ENCODE measurements at regions not wholly inside any gene's neighbourhood (a gene's known extent, or its start where the extent isn't known, plus 50 kb on each side); places are given as distances from the start of the nearest gene placed in this dataset.

DNA sequence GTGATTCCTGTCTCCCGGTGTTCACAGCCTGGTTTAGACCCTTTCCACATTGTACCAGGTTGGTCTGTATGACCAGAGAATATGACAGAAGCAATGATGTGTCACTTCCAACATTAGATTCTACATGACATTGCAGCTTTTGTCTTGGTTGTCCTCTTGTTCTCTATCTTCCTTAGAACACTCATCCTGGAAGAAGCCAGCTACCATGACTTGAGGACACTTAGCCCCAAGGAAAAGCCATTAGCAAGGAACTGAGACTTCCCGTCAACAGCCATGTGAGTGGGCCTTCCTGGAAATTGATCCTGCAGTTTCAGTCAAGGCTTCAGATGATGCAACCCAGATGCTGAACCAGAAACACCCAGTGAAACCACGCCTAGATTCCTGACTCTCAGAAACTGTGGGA is 143.3 kb downstream of the MREG start (continued):
- TF ChIP-seq, protein P1, sequence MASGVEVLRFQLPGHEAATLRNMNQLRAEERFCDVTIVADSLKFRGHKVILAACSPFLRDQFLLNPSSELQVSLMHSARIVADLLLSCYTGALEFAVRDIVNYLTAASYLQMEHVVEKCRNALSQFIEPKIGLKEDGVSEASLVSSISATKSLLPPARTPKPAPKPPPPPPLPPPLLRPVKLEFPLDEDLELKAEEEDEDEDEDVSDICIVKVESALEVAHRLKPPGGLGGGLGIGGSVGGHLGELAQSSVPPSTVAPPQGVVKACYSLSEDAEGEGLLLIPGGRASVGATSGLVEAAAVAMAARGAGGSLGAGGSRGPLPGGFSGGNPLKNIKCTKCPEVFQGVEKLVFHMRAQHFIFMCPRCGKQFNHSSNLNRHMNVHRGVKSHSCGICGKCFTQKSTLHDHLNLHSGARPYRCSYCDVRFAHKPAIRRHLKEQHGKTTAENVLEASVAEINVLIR (CRISPR knock-in tag; IDR thresholded peaks at IDR 0.05) = 0 out of 2 replicates have a peak, but pooled peaks have one; percentile 15
- TF ChIP-seq HIVEP1 (CRISPR knock-in tag; IDR thresholded peaks at IDR 0.05) (peak; percentile 84; the same call in 1 of the 2 replicates), ZNF134 (CRISPR knock-in tag; conservative IDR thresholded peaks at IDR 0.05) (0 out of 2 replicates have a peak, but pooled peaks have one; percentile 55), MBD2 (IDR thresholded peaks at IDR 0.05; ENCODE audit: borderline replicate concordance, low read depth) (no peak), EHMT2 (IDR thresholded peaks at IDR 0.05) (peak; percentile 60; the same call in 1 of the 2 replicates), TRIM24 (IDR thresholded peaks at IDR 0.05) (peak; percentile 84 to 86; a peak in 3 of 4 replicates), ETV5 (CRISPR knock-in tag; IDR thresholded peaks at IDR 0.05; ENCODE audit: low read depth) (no peak), ZNF583 (CRISPR knock-in tag; IDR thresholded peaks at IDR 0.05) (peak; percentile 90), TEAD2 (tag; IDR thresholded peaks at IDR 0.05) (peak; percentile 66; the same call in 1 of the 2 replicates), SRSF3 (IDR thresholded peaks at IDR 0.05; ENCODE audit: insufficient read depth, low read length) (no peak), TARDBP (IDR thresholded peaks at IDR 0.05) (no peak), ZBTB17 (CRISPR knock-in tag; IDR thresholded peaks at IDR 0.05) (peak; percentile 87), JUND (IDR thresholded peaks at IDR 0.05; ENCODE audit: borderline replicate concordance, low read depth, low read length) (peak; percentile 84), JUND (tag; IDR thresholded peaks at IDR 0.05; ENCODE audit: borderline replicate concordance, low read depth, low read length) (peak; percentile 81; the same call in 2 of the 3 replicates), ZNF766 (CRISPR knock-in tag; conservative IDR thresholded peaks at IDR 0.05) (peak; percentile 85), ZNF316 (IDR thresholded peaks at IDR 0.05) (peak; percentile 37; the same call in 1 of the 2 replicates), TEAD1 (CRISPR knock-in tag; IDR thresholded peaks at IDR 0.05) (peak in 1 of 2 experiments; percentile 76; a peak in 1 of 4 replicates), STAT5A (IDR thresholded peaks at IDR 0.05; ENCODE audit: borderline replicate concordance, low read length) (no peak), FOXK2 (conservative IDR thresholded peaks at IDR 0.05 in 1 of 2, IDR thresholded peaks at IDR 0.05 in 1 of 2; ENCODE audit: low read depth in 2 of 2) (no peak), ZNF165 (CRISPR knock-in tag; IDR thresholded peaks at IDR 0.05; ENCODE audit: borderline replicate concordance) (peak; percentile 67; the same call in 1 of the 2 replicates), ZNF780A (CRISPR knock-in tag; IDR thresholded peaks at IDR 0.05) (no peak), NFRKB (IDR thresholded peaks at IDR 0.05; ENCODE audit: low read depth) (peak; percentile 93), DPF2 (IDR thresholded peaks at IDR 0.05) (peak; percentile 57; the same call in 1 of the 2 replicates)
- TF ChIP-seq, protein P2, sequence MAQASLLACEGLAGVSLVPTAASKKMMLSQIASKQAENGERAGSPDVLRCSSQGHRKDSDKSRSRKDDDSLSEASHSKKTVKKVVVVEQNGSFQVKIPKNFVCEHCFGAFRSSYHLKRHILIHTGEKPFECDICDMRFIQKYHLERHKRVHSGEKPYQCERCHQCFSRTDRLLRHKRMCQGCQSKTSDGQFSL (CRISPR knock-in tag; IDR thresholded peaks at IDR 0.05) = no peak
- TF ChIP-seq, protein P2 (tag; IDR thresholded peaks at IDR 0.05) = peak in 1 of 2 experiments; percentile 86; a peak in 2 of 4 replicates
- TF ChIP-seq, protein P3, sequence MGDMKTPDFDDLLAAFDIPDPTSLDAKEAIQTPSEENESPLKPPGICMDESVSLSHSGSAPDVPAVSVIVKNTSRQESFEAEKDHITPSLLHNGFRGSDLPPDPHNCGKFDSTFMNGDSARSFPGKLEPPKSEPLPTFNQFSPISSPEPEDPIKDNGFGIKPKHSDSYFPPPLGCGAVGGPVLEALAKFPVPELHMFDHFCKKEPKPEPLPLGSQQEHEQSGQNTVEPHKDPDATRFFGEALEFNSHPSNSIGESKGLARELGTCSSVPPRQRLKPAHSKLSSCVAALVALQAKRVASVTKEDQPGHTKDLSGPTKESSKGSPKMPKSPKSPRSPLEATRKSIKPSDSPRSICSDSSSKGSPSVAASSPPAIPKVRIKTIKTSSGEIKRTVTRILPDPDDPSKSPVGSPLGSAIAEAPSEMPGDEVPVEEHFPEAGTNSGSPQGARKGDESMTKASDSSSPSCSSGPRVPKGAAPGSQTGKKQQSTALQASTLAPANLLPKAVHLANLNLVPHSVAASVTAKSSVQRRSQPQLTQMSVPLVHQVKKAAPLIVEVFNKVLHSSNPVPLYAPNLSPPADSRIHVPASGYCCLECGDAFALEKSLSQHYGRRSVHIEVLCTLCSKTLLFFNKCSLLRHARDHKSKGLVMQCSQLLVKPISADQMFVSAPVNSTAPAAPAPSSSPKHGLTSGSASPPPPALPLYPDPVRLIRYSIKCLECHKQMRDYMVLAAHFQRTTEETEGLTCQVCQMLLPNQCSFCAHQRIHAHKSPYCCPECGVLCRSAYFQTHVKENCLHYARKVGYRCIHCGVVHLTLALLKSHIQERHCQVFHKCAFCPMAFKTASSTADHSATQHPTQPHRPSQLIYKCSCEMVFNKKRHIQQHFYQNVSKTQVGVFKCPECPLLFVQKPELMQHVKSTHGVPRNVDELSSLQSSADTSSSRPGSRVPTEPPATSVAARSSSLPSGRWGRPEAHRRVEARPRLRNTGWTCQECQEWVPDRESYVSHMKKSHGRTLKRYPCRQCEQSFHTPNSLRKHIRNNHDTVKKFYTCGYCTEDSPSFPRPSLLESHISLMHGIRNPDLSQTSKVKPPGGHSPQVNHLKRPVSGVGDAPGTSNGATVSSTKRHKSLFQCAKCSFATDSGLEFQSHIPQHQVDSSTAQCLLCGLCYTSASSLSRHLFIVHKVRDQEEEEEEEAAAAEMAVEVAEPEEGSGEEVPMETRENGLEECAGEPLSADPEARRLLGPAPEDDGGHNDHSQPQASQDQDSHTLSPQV (IDR thresholded peaks at IDR 0.05) = peak; percentile 97
